K562 (cell line): ENCODE measurements at regions not wholly inside any gene's neighbourhood (a gene's known extent, or its start where the extent isn't known, plus 50 kb on each side); places are given as distances from the start of the nearest gene placed in this dataset.

Experiments used
- CBX3 ChIP-seq, 2 experiments: IDR thresholded peaks; 1 replicate in 1 of 2; 2 replicates in 1 of 2; pipeline ENCODE4 v1.6.1; 2012; ENCODE audit warnings: inconsistent platforms in 2 of 2, low read length in 2 of 2, borderline replicate concordance in 1 of 2, control low read depth in 1 of 2
- CXXC5 ChIP-seq: fragments of 250-450 bp; sonication (Bioruptor Pico); IDR thresholded peaks from 2 replicates; pipeline ENCODE4 v1.8.0; 2022; ENCODE audit warnings: inconsistent platforms, mild to moderate bottlenecking, moderate library complexity
- FOXM1 ChIP-seq, 2 experiments: fragments of 450-650 bp in 1 of 2; sonication (generic) in 1 of 2; formaldehyde crosslinking in 1 of 2; IDR thresholded peaks; 2 replicates each; pipeline versions ENCODE4 v1.6.1 to v1.9.0; 2017 to 2022; ENCODE audit warnings: low read depth in 2 of 2, mild to moderate bottlenecking in 2 of 2, missing genetic modification reagents in 1 of 2, moderate library complexity in 1 of 2
- GABPA ChIP-seq: fragments of 200-800 bp; sonication (Bioruptor generic); conservative IDR thresholded peaks from 2 replicates; pipeline ENCODE4 v1.6.1; 2016; ENCODE audit warnings: low read depth, missing genetic modification characterization, missing compliant biosample characterization
- GATA2 ChIP-seq: sonication (generic); formaldehyde crosslinking; IDR thresholded peaks from 2 replicates; pipeline ENCODE4 v1.4.0; 2020; ENCODE audit warnings: mild to moderate bottlenecking, missing genetic modification reagents
- HNRNPL ChIP-seq: fragments of 200-400 bp; formaldehyde crosslinking; IDR thresholded peaks from 2 replicates; pipeline ENCODE4 v1.6.1; 2017; ENCODE audit warnings: low read depth, mild to moderate bottlenecking, low read length
- NCOR1 ChIP-seq: fragments of 450-650 bp; IDR thresholded peaks from 2 replicates; pipeline ENCODE4 v1.6.1; 2016; ENCODE audit warnings: mild to moderate bottlenecking, moderate library complexity
- NR2C1 ChIP-seq, 2 experiments: fragments of 450-650 bp; IDR thresholded peaks; 2 replicates each; pipeline ENCODE4 v1.6.1; 2017; ENCODE audit warnings: mild to moderate bottlenecking in 2 of 2, antibody characterized with exemption in 1 of 2, inconsistent platforms in 1 of 2, missing compliant biosample characterization in 1 of 2, missing genetic modification characterization in 1 of 2
- PHF8 ChIP-seq: fragments of 200-600 bp; sonication (generic); IDR thresholded peaks from 2 replicates; pipeline ENCODE4 v1.6.1; 2012; ENCODE audit warnings: mixed run types, mild to moderate bottlenecking, inconsistent platforms, low read length, moderate library complexity, borderline replicate concordance
- PML ChIP-seq: IDR thresholded peaks from 2 replicates; pipeline ENCODE4 v1.6.1; 2012; ENCODE audit warnings: low read length, inconsistent platforms
- RBM34 ChIP-seq: fragments of 200-400 bp; formaldehyde crosslinking; IDR thresholded peaks from 2 replicates; pipeline ENCODE4 v1.6.1; 2018; ENCODE audit warnings: low read length, borderline replicate concordance; ENCODE audit not compliant: insufficient read depth
- SMC3 ChIP-seq: conservative IDR thresholded peaks from 2 replicates; pipeline ENCODE4 v1.6.1; 2011; ENCODE audit warnings: low read depth, low read length, improper control_type of control experiment; ENCODE audit not compliant: insufficient read depth
- TEAD1 ChIP-seq, 2 experiments: fragments of 450-650 bp in 1 of 2; sonication (generic) in 1 of 2; formaldehyde crosslinking; IDR thresholded peaks; 2 replicates each; pipeline versions ENCODE4 v1.4.0 to v1.8.0; 2020 to 2022; ENCODE audit warnings: mild to moderate bottlenecking in 2 of 2, missing genetic modification reagents in 1 of 2
- TEAD4 ChIP-seq, 2 experiments: sonication (generic) in 1 of 2; formaldehyde crosslinking in 1 of 2; IDR thresholded peaks; 2 replicates each; pipeline versions ENCODE4 v1.6.1 to v1.8.0; 2012 to 2022; ENCODE audit warnings: borderline replicate concordance in 1 of 2, inconsistent platforms in 1 of 2, low read length in 1 of 2, mild to moderate bottlenecking in 1 of 2, missing genetic modification reagents in 1 of 2
- TRIM24 ChIP-seq, 2 experiments: fragments of 450-650 bp; IDR thresholded peaks; 2 replicates each; pipeline ENCODE4 v1.6.1; 2016
- TRIM28 ChIP-seq: fragments of 450-650 bp; IDR thresholded peaks from 2 replicates; pipeline ENCODE4 v1.6.1; 2017
- ZNF12 ChIP-seq: sonication (generic); formaldehyde crosslinking; IDR thresholded peaks from 2 replicates; pipeline ENCODE4 v1.4.0; 2020; ENCODE audit warnings: mild to moderate bottlenecking, missing genetic modification reagents
- ZNF707 ChIP-seq: fragments of 250-450 bp; sonication (Bioruptor Pico); conservative IDR thresholded peaks from 2 replicates; pipeline ENCODE4 v1.8.0; 2022; ENCODE audit warnings: inconsistent platforms, mild to moderate bottlenecking, moderate library complexity
- TF ChIP-seq, protein P1 (sequence below), 2 experiments: fragments of 450-650 bp; formaldehyde crosslinking in 1 of 2; IDR thresholded peaks; 2 replicates each; pipeline versions ENCODE4 v1.4.0 to v1.6.1; 2014 to 2020; ENCODE audit warnings: mild to moderate bottlenecking in 2 of 2, borderline replicate concordance in 1 of 2, low read depth in 1 of 2

DNA sequence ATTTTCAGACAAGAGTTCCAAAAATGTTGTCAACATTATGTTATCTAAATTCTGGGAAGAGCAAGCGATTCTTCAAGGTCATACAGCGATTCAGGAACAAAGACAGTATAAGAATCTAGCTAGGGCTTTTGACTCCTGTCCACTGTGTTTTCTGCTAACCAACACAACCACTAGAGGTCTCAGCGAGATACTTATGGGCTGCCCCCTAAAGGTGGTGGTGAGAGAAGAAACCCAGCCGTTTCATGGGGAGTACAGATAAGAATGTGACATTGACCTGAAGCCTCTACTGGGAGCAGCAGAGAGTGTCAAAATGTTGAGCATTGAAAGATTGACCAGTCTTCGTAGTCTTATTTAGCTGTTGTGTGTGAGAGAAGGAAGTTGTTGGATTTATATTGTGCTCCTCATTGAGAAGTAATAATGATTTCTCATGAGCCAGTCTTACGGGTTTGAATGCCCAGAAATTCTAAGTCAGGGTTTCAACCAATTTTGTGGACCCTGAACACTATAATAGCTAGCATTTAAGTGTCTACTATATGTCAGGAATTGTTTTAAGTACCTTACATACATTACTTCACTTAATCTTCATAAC, 168.3 kb downstream of the SPRY1 start (continued):
- TF ChIP-seq TEAD1 (CRISPR knock-in tag; IDR thresholded peaks at IDR 0.05) = no peak
- TF ChIP-seq CBX3 (IDR thresholded peaks at IDR 0.05; ENCODE audit: borderline replicate concordance in 1 of 2, low read length in 2 of 2) = peak in 1 of 2 experiments; percentile 95; a peak in 1 of 3 replicates
- TF ChIP-seq GABPA (tag) = no peak
- peak; percentile 75 for TF ChIP-seq SMC3
- peak in 1 of 2 experiments; percentile 35; a peak in 1 of 4 replicates for TF ChIP-seq TRIM24 (IDR thresholded peaks at IDR 0.05)
- 0 out of 2 replicates have a peak, but pooled peaks have one; percentile 39 for TF ChIP-seq PML
- TF ChIP-seq NCOR1 = peak; percentile 54
- no peak for TF ChIP-seq HNRNPL
- TF ChIP-seq NR2C1 (IDR thresholded peaks at IDR 0.05) = 0 out of 2 replicates have a peak, but pooled peaks have one; percentile 39
- TF ChIP-seq NR2C1 (tag; IDR thresholded peaks at IDR 0.05) = peak; percentile 48
- peak; percentile 62; the same call in 1 of the 2 replicates for TF ChIP-seq FOXM1 (IDR thresholded peaks at IDR 0.05; ENCODE audit: low read depth)
- no peak for TF ChIP-seq FOXM1 (CRISPR knock-in tag; IDR thresholded peaks at IDR 0.05; ENCODE audit: low read depth)
- no peak for TF ChIP-seq PHF8
- peak; percentile 84 for TF ChIP-seq TEAD4 (IDR thresholded peaks at IDR 0.05; ENCODE audit: low read length)
- no peak for TF ChIP-seq TEAD4 (CRISPR knock-in tag; IDR thresholded peaks at IDR 0.05; ENCODE audit: borderline replicate concordance)
- TF ChIP-seq GATA2 (CRISPR knock-in tag) = peak; percentile 73
- 0 out of 2 replicates have a peak, but pooled peaks have one; percentile 27 for TF ChIP-seq CXXC5 (CRISPR knock-in tag)
- no peak for TF ChIP-seq RBM34
- no peak for TF ChIP-seq ZNF12 (CRISPR knock-in tag)
- TF ChIP-seq, protein P1, sequence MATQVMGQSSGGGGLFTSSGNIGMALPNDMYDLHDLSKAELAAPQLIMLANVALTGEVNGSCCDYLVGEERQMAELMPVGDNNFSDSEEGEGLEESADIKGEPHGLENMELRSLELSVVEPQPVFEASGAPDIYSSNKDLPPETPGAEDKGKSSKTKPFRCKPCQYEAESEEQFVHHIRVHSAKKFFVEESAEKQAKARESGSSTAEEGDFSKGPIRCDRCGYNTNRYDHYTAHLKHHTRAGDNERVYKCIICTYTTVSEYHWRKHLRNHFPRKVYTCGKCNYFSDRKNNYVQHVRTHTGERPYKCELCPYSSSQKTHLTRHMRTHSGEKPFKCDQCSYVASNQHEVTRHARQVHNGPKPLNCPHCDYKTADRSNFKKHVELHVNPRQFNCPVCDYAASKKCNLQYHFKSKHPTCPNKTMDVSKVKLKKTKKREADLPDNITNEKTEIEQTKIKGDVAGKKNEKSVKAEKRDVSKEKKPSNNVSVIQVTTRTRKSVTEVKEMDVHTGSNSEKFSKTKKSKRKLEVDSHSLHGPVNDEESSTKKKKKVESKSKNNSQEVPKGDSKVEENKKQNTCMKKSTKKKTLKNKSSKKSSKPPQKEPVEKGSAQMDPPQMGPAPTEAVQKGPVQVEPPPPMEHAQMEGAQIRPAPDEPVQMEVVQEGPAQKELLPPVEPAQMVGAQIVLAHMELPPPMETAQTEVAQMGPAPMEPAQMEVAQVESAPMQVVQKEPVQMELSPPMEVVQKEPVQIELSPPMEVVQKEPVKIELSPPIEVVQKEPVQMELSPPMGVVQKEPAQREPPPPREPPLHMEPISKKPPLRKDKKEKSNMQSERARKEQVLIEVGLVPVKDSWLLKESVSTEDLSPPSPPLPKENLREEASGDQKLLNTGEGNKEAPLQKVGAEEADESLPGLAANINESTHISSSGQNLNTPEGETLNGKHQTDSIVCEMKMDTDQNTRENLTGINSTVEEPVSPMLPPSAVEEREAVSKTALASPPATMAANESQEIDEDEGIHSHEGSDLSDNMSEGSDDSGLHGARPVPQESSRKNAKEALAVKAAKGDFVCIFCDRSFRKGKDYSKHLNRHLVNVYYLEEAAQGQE (IDR thresholded peaks at IDR 0.05; ENCODE audit: borderline replicate concordance) = peak; percentile 75; the same call in 1 of the 2 replicates
- TF ChIP-seq, protein P1 (CRISPR knock-in tag; IDR thresholded peaks at IDR 0.05; ENCODE audit: low read depth) = no peak
- 0 out of 2 replicates have a peak, but pooled peaks have one; percentile 53 for TF ChIP-seq TRIM28
- TF ChIP-seq ZNF707 (CRISPR knock-in tag) = no peak
